ENCODE measurements at regions not wholly inside any gene's neighbourhood (a gene's known extent, or its start where the extent isn't known, plus 50 kb on each side); places are given as distances from the start of the nearest gene placed in this dataset.

DNA sequence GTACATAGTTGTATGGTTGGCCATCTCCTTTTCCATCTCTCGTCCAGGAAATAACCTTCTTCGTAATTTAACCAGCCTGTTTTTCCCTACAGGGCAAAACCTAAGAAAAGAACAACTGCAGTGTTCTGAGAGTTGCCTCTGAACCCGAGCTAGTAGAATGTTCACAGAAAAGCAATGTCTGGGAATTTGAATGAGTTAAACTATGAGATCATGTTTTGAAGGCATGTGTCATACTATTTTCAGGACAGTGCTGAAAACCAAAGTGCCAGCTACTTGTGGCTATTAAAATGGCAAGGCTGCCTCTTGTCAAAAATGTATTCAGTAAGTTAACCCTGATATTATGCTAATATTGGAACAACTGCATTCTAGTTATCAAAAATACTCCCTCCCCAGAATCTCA, 482.9 kb upstream of the SPRED2 start:
- Histone ChIP-seq H3K9me3 (ENCODE audit: control insufficient read depth, insufficient read depth, low read depth, low read length) (no peaks in the 10 kb centered on the region), H3K4me1 (ENCODE audit: control insufficient read depth, insufficient read depth, low read length) (no peaks in the 10 kb centered on the region), H3K4me3 (ENCODE audit: low read depth in 2 of 2, low read length in 2 of 2) (no peak overlapping the region), H3K27me3 (ENCODE audit: control insufficient read depth, insufficient read depth, low read length) (no peaks in the 10 kb centered on the region; the same call in 1 of the 2 replicates), H3K36me3 (ENCODE audit: control insufficient read depth, insufficient read depth, low read length) (no peaks in the 10 kb centered on the region), H3K27ac (ENCODE audit: low read length) (no peak overlapping the region)
- POLR2A ChIA-PET, result no interaction called here
- BruUV-seq (replicated peaks), result no TSS peak
- intact Hi-C loops (cut with micrococcal nuclease; ENCODE audit: unreplicated experiment), result no loop called here
- ATAC-seq (no peak), DNase-seq (ENCODE audit: low read depth, low spot score) (no peak)
- CTCF ChIA-PET, result no interaction called here
- TF ChIP-seq POLR2AphosphoS5 (IDR thresholded peaks at IDR 0.05; ENCODE audit: low read depth, low read length), result no peak
- TF ChIP-seq SIN3A (IDR thresholded peaks at IDR 0.05; ENCODE audit: borderline replicate concordance, insufficient read depth, low read depth, low read length), result no peak
- TF ChIP-seq, protein P1, sequence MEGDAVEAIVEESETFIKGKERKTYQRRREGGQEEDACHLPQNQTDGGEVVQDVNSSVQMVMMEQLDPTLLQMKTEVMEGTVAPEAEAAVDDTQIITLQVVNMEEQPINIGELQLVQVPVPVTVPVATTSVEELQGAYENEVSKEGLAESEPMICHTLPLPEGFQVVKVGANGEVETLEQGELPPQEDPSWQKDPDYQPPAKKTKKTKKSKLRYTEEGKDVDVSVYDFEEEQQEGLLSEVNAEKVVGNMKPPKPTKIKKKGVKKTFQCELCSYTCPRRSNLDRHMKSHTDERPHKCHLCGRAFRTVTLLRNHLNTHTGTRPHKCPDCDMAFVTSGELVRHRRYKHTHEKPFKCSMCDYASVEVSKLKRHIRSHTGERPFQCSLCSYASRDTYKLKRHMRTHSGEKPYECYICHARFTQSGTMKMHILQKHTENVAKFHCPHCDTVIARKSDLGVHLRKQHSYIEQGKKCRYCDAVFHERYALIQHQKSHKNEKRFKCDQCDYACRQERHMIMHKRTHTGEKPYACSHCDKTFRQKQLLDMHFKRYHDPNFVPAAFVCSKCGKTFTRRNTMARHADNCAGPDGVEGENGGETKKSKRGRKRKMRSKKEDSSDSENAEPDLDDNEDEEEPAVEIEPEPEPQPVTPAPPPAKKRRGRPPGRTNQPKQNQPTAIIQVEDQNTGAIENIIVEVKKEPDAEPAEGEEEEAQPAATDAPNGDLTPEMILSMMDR (IDR thresholded peaks at IDR 0.05), result no peak
- no peak for TF ChIP-seq REST (IDR thresholded peaks at IDR 0.05; ENCODE audit: insufficient read depth in 1 of 2, low read depth in 2 of 2, low read length in 1 of 2)
- in situ Hi-C loops (cut with HindIII; ENCODE audit: low pct_unique_long_range_greater_than_20kb, low sequenced_read_pairs), result no loop called here

- Histone ChIP-seq H3K27ac (ENCODE audit: low read length) (no peak overlapping the region), H3K27me3 (ENCODE audit: control insufficient read depth, insufficient read depth, low read length) (no peaks in the 10 kb centered on the region; the same call in 1 of the 2 replicates), H3K4me1 (ENCODE audit: control insufficient read depth, insufficient read depth, low read length) (no peaks in the 10 kb centered on the region), H3K9me3 (ENCODE audit: control insufficient read depth, insufficient read depth, low read depth, low read length) (no peaks in the 10 kb centered on the region), H3K4me3 (ENCODE audit: low read depth in 2 of 2, low read length in 2 of 2) (no peak overlapping the region), H3K36me3 (ENCODE audit: control insufficient read depth, insufficient read depth, low read length) (no peaks in the 10 kb centered on the region)
- no TSS peak for BruUV-seq (replicated peaks)
- intact Hi-C loops (cut with micrococcal nuclease; ENCODE audit: unreplicated experiment) (no loop called here), in situ Hi-C loops (cut with HindIII; ENCODE audit: low pct_unique_long_range_greater_than_20kb, low sequenced_read_pairs) (no loop called here)
- DNase-seq (ENCODE audit: low read depth, low spot score) (no peak), ATAC-seq (no peak)
- TF ChIP-seq POLR2AphosphoS5 (IDR thresholded peaks at IDR 0.05; ENCODE audit: low read depth, low read length) (no peak), REST (IDR thresholded peaks at IDR 0.05; ENCODE audit: insufficient read depth in 1 of 2, low read depth in 2 of 2, low read length in 1 of 2) (no peak), SIN3A (IDR thresholded peaks at IDR 0.05; ENCODE audit: borderline replicate concordance, insufficient read depth, low read depth, low read length) (no peak), TCF7L2 (IDR thresholded peaks at IDR 0.05; ENCODE audit: low read depth, low read length) (no peak)
- TF ChIP-seq, protein P1 (IDR thresholded peaks at IDR 0.05), result no peak
- CTCF ChIA-PET, result no interaction called here
- POLR2A ChIA-PET, result no interaction called here
Observed at GRCh38 chr2:65914244-65914786, 481.9 kb upstream of the SPRED2 start.

All from Panc1 (cell line).